LHCN-M2 (cell line): ENCODE measurements at regions not wholly inside any gene's neighbourhood (a gene's known extent, or its start where the extent isn't known, plus 50 kb on each side); places are given as distances from the start of the nearest gene placed in this dataset.
"Not testable (repeated sequence)": the region's sequence is repeated elsewhere in the genome, so short reads cannot be mapped to it uniquely, and the experiment has no call there.

Experiments used
- DNase-seq: peaks from one replicate; pipeline ENCODE4 v3.0.0-alpha.2; 2012; ENCODE audit warnings: low read depth

DNA sequence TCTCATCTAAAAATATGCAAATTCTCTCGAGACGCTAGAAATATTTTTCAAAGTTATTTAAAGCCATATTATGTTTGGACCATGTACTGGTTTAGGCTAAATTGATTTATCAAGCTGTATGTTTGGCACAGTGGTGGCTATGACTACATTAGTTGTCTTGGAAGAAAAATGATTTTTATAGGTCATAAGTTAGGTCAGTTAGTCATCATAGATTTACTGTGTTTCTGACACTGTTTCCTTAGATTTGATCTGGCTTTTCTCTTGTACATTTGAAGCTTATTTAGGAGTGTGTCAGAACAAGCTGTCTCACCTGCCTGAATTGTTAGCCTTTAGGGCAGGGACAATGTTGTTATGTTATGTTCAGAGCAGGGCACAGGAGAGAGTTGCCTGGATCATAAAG lies 161.1 kb upstream of the FBXO33 start:
- no peak for DNase-seq

DNA sequence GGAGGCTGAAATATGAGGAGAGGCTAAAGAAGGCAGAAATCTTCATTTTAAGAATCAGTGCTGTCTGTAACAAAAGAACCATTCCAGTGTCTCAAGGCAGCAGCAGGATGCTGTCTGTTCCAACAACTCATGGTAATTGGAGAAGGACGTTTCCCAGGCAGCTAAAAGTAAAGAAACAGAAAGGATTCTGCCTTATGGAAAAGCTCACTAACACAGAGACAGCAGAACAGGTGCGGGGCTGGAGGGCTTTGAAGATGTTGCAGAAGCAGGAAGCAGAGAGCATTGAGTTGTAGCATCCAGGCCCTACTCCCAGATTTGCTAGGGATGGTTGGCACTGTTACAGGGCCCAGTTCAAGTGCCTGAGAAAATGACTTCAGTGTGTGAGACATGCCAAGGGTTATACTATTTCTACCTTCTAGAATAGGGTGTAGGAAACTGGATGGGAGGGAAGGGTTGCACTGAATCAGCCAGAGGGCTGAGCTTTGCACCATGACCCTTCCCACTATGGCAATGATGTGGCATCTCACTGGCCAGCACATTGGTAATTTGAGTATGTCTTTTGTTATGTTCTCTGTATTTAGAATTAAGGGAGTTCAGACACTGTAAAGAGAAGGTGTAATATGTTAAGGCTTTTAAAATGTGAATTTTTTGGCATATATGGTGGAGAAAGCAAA lies 160.0 kb upstream of the FBXO33 start:
- DNase-seq: no peak

DNA sequence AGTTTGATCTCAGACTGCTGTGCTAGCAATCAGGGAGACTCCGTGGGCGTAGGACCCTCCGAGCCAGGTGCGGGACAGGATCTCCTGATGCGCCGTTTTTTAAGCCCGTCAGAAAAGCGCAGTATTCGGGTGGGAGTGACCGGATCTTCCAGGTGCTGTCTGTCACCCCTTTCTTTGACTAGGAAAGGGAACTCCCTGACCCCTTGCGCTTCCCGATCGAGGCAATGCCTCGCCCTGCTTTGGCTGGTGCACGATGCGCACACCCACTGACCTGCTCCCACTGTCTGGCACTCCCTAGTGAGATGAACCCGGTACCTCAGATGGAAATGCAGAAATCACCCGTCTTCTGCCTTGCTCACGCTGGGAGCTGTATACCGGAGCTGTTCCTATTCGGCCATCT lies 157.6 kb upstream of the FBXO33 start:
- DNase-seq: not testable (repeated sequence)

DNA sequence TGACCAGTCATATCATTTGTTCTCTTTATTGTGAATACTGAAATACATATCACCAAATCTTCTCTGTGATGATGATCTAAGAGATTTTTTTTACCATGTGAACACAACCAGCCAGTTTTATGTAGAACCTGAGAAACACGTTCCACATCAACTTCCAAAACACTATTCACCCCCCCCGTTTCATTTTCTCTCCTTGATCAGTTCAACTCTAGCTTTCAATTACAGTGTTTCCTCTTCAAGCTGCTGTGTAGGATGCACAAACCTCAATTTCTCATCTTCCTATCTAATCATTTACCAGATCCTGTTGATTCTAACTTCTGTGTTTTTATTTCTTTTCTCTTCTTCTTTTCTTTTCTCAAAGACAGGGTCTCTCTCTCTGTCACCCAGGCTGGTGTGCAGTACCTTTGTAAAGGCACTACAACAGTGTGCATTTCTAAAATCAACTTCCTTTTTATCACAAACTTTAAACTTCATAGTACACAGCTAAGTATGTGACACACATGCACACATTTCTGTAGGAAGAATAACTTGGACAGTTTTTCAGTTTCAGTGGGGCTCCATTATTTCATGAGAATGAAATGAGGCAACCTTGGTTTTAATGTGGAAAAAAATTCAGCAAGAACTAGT lies 149.9 kb upstream of the FBXO33 start:
- DNase-seq: no peak

DNA sequence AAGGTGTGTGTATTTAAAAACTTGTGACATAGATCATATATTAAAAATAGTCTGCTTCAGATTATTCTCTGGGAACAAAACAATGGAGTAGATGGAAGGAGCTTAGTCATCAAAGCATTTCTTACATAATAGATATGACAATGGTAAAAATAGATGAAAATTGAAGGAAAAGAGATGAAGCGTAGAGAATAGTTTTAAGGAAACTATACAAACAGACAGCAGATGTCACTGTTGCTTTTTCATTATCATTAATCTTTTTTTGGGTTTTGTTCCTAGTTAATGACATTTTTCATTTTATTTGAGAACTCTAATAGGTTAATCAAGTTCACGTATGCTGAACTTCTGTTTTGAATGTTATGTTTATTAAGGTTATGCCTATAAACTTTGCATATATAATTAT lies 149.2 kb upstream of the FBXO33 start:
- DNase-seq: no peak

DNA sequence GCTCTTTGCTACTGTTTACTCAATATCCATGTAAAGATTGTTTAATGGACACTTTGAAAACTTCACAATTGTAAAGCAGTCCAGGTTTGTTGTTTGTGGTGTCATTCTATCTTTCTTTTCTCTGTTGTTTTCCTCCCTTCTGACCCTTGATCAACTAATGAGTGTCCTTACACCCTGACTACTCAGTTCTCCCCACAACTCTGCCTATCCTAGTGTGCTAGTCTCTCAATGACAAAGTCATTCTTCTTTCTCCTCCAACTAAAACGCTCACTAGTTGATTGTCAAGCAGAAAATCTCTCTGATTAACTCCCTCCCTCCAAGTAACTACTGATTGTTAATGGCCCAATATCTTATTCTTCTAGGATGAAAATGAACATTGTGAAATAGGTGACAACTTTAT lies 148.5 kb upstream of the FBXO33 start:
- no peak for DNase-seq

DNA sequence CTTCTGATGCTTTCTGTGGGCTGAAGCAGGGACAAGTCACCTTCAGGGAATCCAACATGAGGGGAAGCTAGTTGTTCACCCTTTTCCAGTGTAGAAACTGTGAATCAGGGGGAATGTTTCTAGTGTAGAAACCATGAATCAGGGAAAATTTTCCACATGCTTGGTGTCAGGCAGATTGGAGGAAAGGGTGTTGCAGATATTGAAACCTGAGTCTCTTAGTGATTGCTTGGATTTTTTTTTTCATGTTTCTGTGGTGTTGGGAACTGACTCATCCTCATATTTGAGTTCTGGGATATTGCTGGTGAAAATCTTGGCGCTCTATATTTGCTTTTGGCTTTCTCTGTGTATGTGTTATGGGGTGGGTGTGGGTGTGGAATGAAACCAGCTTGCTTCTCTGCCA lies 144.5 kb upstream of the FBXO33 start:
- no peak for DNase-seq

DNA sequence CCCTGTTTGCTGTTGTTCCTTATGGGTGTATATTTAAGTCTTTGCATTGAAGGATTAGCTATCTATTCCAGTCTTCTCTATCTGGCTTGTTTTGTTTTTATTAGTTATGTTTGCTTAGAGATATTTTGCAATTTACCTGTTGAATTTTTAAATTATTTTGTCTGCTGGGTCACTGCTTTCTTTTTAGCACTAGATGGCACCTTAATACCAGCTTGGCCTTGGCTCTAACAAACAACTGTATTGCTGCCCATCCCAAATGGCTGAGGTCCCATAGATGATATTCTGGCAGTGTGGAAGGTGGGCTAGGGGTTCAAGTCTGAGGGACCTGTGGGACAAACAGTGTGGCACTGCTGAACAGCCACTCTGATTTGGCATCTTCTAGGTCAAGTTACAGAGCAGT lies 144.0 kb upstream of the FBXO33 start:
- DNase-seq: no peak

DNA sequence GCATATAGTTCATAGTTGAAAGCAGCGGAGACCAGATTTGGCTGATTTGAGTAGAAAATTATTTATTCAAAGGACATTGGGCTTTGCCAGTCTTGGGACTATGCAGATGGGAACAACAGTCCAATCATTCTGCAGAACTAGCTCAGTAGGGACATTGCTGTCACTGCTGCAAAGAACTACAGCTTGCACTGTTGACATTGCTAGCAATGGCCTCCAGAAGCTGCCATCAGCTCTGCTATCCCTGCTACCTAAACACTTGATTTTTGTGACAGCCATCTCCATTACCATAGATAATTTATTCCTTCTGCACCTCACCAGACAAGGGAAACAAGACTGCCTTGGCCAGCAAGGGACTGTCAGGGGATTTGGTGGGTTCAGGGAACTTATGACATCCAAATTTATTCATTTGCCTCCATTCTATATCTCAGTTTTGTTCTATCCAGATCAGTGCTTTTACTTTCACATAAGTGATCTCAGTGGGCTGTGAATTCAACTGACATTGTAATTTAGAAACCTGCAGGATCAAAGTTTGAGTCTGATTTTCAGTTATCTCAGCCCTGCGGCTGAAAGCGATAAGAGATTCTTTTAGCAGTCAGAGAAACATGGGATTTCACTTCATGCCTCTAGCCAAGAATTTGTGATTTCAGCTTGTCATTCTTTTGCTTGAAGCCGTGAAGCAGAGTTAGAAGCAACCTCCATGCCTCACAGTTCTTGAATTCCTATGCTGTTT lies 136.7 kb upstream of the FBXO33 start:
- no peak for DNase-seq

DNA sequence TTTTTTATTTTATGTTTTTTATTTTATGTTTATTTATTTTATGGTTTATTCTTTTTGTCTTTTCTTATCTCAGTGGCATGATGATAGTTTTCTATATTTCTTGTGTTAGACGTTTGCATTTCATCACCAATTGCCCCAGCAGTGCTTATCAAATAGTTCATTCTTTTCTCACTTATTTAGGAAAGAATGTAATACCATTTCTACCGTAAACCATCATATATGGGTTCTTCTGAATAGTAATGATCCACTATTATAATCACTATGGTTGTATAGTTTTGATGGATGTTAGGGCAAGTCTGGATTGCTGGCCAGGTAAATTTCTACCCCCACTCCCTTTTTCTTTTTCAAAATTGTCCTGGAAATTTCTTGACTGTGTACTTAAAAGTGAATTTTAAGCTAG lies 134.6 kb upstream of the FBXO33 start:
- no peak for DNase-seq

DNA sequence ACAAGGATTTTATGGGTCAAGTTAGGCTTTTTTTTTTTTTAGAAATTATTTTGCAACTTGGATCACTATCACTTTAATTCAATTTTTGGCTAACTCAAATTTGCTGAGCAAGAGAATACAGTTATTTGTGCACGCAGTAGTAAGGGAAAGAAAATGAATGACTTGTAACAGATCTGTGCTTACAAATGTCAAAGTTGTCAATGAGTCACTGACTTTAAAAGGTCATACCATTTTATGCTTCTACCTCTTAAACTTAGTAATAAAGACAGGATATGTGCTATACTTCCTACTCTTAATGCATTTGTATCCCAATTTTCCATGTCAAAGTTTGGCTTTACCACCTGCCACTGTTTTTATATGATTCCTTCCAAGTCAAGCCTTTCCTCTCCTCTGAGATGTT lies 131.1 kb upstream of the FBXO33 start:
- no peak for DNase-seq

DNA sequence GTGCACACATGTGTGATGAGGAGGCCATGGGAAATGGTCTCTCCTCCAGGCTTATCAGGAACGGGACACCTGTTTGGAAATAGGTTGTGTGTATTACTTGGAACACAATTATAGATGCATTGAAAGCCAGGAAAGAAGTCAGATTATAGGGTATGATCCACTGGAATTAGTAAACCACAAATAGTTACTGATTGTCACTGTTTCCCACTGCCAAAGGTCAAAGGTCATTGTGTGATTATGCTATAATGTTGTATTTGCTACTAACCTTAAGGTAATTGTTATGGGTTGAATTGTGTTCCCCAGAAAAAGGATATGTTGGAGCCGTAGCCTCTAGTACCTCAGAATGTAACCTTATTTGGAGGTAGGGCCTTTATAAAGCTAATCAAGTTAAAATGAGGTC lies 129.9 kb upstream of the FBXO33 start:
- no peak for DNase-seq

DNA sequence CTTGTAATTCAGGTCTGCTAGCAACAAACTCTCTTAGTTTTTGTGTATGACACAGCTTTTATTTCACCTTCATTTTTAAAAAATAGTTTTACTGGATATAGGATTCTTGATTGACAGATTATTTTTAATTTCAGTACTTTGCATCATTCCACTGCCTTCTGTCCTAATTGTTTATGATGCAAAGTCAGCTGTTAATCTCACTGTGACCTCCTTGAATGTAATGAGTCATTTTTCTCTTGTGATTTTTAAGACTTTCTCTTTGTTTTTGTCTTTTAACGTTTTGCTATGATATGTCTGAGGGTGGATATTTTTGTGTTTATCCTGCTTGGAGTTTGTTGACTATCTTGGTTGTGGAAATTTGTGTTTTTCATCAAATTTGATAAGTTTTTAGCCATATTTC lies 126.3 kb upstream of the FBXO33 start:
- no peak for DNase-seq

DNA sequence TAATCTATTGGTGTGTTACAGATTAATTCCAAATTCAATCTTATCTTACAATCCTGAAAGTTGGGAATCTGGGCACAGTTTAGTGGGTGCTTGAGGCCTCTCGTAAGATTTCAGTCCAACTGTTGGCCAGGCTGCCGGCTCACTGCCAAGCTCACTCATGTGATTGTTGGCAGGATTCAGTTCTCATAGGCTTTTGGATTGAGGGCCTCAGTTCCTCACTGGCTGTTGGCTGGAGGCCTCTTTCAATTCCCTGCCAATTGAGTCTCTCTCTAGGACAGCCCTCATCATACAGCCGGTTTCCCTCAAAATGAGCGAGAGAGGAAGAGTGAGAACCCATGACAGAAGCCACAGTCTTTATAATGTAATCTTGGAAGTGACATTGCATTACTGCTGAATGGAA lies 123.5 kb upstream of the FBXO33 start:
- DNase-seq: no peak

DNA sequence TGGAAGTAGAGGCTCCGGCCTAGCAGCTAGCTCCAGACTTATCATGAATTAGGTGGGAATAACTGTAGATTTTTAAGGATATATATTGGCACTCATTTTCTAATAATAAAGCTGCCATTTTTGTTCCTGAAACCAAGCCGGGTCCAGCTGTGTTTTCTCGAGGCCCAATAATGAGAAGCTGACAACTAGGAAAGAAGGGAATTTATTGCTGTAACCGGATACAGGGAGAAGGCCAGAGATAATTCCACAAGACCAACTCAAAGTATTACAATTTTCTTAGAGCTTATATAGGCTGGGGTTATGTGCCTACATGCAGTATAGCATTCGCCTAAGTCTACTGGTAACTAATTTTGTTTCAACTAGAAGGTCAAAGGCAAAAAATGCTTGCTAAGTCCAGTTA lies 122.3 kb upstream of the FBXO33 start:
- no peak for DNase-seq

DNA sequence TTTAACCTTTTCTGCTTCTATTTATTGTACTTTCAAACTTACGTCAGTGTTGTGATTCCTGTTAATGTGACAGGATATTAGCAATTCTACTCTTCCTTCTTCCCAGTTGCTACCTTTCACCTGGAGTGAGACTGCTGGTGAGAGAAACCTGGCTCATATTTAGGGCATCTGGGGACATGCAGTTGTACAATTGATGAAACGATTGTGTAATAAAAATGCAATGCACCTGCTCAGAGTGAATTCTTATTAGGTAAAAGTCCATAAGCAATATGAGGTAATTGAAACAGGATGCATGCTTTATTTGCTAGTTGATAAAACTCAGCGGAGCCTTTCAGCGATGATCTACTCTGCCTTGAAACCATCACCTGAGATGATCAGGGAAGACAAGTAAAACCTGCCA lies 116.1 kb upstream of the FBXO33 start:
- no peak for DNase-seq

DNA sequence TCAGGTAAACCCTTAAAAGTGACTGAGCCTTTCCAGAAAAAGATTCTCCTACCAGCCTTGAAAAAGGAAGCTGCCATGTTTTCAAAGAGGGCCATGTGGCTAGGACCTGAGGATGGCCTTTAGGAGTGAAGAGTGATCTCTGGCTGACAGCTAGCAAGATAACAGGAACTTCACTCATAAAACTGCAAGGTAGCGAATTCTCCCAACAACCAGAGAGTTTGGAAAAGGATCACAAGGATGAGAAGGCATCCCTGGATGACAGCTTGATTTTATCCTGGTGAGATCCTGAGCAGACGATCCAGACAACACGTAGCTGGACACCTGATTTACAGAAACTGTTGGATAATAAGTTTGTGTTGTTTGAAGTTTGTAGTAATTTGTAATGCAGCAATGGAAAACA lies 115.6 kb upstream of the FBXO33 start:
- no peak for DNase-seq

DNA sequence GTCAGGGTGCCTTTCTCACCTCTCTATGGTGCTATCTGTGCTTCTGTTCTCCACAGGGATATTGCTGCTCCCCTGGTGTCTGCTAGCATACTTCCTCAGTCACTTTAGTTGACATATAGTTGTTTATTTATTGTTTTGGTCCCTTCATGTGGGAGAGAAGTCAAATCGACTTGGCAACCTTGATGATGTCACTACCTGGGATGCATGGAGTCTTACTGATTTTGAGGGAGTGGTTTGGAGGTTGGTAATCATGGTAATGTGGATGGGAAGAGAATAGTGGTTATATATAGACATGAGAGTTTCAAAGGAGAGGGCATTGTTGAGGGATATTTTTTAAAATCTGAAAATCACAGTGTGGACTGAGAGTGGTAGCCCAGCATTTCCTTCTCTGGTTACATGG lies 73.6 kb upstream of the FBXO33 start:
- DNase-seq: no peak

DNA sequence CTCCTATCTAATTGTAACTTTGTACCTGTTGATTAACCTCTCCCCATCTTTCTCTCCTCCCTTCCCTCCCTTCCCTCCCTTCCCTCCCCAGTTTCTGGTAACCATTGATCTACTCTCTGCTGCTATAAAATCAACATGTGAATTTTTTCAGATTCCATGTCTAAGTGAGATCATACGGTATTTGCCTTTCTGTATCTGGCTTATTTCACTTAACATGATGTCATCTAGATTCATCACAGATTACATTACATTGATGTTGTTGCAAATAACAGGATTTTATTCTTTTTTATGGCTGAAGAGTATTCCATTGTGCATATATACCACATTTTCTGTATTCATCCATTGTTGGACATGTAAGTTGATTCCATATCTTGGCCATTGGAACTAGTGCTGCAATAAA lies 68.0 kb upstream of the FBXO33 start:
- DNase-seq: no peak

DNA sequence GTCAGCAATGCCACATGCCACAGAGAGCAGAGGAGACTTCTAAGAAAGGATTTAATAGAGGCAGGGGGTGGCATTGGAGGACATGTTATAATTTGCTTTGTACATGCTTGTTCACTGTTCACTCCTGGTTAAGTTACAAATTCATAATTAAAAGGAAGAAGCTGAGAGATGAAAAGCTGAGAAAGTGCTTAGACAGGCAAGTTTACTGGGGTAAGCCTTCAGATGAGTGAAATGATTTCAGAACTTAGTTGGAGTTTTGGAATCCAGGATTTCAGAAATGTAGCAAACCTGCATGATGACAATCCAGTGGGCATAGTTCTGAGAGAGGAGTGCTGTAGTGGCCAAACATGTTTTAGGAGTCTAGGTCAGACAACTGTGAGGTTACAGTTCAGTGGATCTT lies 67.3 kb upstream of the FBXO33 start:
- no peak for DNase-seq

DNA sequence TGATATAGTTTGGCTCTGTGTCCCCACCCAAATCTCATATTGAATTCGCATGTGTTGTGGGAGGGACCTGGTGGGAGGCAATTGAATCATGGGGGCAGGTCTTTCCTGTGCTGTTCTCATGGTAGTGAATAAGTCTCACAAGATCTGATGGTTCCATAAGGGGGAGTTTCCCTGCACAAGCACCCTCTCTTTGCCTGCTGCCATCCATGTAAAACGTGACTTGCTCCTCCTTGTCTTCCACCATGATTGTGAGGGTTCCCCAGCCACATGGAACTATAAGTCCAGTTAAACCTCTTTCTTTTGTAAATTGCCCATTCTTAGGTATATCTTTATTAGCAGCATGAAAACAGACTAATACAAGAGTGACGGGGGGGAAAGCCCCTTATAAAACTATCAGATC lies 65.4 kb upstream of the FBXO33 start:
- not testable (repeated sequence) for DNase-seq

DNA sequence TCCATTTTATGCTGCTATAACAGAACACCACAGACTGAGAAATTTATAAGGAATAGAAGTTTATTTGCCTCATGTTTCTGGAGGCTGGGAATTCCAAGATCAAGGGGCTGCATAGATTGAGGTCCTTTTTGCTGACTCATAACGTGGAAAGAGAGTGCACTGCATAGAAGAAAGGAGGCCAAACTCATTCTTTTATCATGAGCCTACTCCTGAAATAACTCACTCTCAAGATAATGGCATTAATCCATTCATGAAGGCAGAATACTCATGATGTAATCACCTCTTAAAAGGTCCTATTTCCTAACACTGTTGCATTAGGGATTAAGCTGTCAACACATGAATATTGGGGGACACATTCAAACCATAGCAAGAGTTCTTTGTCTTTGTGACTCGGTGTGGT lies 60.0 kb upstream of the FBXO33 start:
- peak; percentile 62 for DNase-seq

DNA sequence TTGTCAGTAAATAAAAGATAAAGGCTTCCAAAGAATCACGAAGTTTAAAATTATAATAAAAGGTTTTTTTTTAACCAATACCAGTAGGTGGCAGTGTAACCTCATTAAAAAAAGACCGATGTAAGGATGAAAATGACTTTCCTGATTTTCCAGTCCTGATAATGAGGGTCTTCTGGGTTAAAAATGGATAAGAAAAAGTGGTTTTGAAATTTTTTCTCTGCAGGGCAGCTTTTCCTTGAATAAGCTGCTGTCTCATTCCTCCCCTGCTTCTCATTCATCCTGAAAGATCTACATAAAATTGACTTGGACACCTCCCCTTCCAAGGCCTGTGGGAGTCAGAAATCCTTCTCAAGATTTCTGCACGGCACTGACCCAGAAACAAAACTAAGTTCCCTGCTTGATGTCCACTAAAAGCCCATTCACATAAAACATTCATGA lies 58.9 kb upstream of the FBXO33 start:
- peak; percentile 31 for DNase-seq
